ENCODE measurements at regions not wholly inside any gene's neighbourhood (a gene's known extent, or its start where the extent isn't known, plus 50 kb on each side); places are given as distances from the start of the nearest gene placed in this dataset.

- no peak for DNase-seq
Measured at GRCh38 chr5:34511481-34511880, 144.6 kb upstream of the RAI14 start.

GRCh38 chr5:34511915-34512314 is 144.2 kb upstream of the RAI14 start:
- DNase-seq = no peak

GRCh38 chr5:34516166-34516565 is 140.0 kb upstream of the RAI14 start:
- no peak for DNase-seq

- no peak for DNase-seq
Measured at GRCh38 chr5:34516686-34517085, 139.4 kb upstream of the RAI14 start.

- no peak for DNase-seq
Measured at GRCh38 chr5:34517249-34517648, 138.9 kb upstream of the RAI14 start.

GRCh38 chr5:34519489-34520220 is 136.5 kb upstream of the RAI14 start:
- no peak for DNase-seq

- no peak for DNase-seq
Measured at GRCh38 chr5:34521628-34522290, 134.4 kb upstream of the RAI14 start.

GRCh38 chr5:34522599-34523386 is 133.3 kb upstream of the RAI14 start:
- DNase-seq = peak; percentile 33

GRCh38 chr5:34523387-34523726 is 132.8 kb upstream of the RAI14 start:
- DNase-seq = no peak

- DNase-seq = no peak
Measured at GRCh38 chr5:34524123-34524522, 132.0 kb upstream of the RAI14 start.

GRCh38 chr5:34525761-34526160 is 130.4 kb upstream of the RAI14 start:
- no peak for DNase-seq

GRCh38 chr5:34526682-34527305 is 129.3 kb upstream of the RAI14 start:
- no peak for DNase-seq

- DNase-seq = no peak
Measured at GRCh38 chr5:34529581-34530331, 126.4 kb upstream of the RAI14 start.

- DNase-seq = no peak
Measured at GRCh38 chr5:34530637-34531036, 125.5 kb upstream of the RAI14 start.

GRCh38 chr5:34531751-34532360 is 124.3 kb upstream of the RAI14 start:
- no peak for DNase-seq

GRCh38 chr5:34533582-34534522 is 122.3 kb upstream of the RAI14 start:
- no peak for DNase-seq

GRCh38 chr5:34534523-34535103 is 121.5 kb upstream of the RAI14 start:
- DNase-seq = no peak

GRCh38 chr5:34535433-34535832 is 120.7 kb upstream of the RAI14 start:
- DNase-seq = no peak

GRCh38 chr5:34535944-34536623 is 120.0 kb upstream of the RAI14 start:
- DNase-seq = no peak

- DNase-seq = no peak
Measured at GRCh38 chr5:34536699-34537098, 119.4 kb upstream of the RAI14 start.
